ENCODE measurements at regions not wholly inside any gene's neighbourhood (a gene's known extent, or its start where the extent isn't known, plus 50 kb on each side); places are given as distances from the start of the nearest gene placed in this dataset.
"Not testable (repeated sequence)": the region's sequence is repeated elsewhere in the genome, so short reads cannot be mapped to it uniquely, and the experiment has no call there.

GRCh38 chr7:67359900-67360299 lies 363.3 kb downstream of the TYW1 start:
- H3K36me3 ChIP-seq (ENCODE audit: control insufficient read depth in 1 of 2, insufficient read depth in 2 of 2, low read length in 2 of 2), result peaks cover 0 to 5% of the 10 kb centered on the region in 2 donors
- H3K27ac ChIP-seq (ENCODE audit: low read length), result no peak overlapping the region
- H3K4me1 ChIP-seq (ENCODE audit: control insufficient read depth in 1 of 2, insufficient read depth in 2 of 2, low read length in 2 of 2), result no peaks in the 10 kb centered on the region
- H3K4me3 ChIP-seq (ENCODE audit: low read depth in 1 of 2, low read length in 2 of 2), result no peak overlapping the region
- peaks cover 7 to 20% of the 10 kb centered on the region in 2 donors for H3K9me3 ChIP-seq (ENCODE audit: control insufficient read depth in 1 of 2, low read length in 2 of 2)
- H3K27me3 ChIP-seq (ENCODE audit: low read depth, low read length), result no peaks in the 10 kb centered on the region

- Histone ChIP-seq H3K27me3 (ENCODE audit: low read depth, low read length) (no peaks in the 10 kb centered on the region), H3K9me3 (ENCODE audit: control insufficient read depth in 1 of 2, low read length in 2 of 2) (peaks cover 7 to 20% of the 10 kb centered on the region in 2 donors), H3K4me3 (ENCODE audit: low read depth in 1 of 2, low read length in 2 of 2) (no peak overlapping the region), H3K4me1 (ENCODE audit: control insufficient read depth in 1 of 2, insufficient read depth in 2 of 2, low read length in 2 of 2) (no peaks in the 10 kb centered on the region), H3K27ac (ENCODE audit: low read length) (no peak overlapping the region), H3K36me3 (ENCODE audit: control insufficient read depth in 1 of 2, insufficient read depth in 2 of 2, low read length in 2 of 2) (peaks cover 0 to 5% of the 10 kb centered on the region in 2 donors)
Observed at GRCh38 chr7:67361150-67361549, 364.5 kb downstream of the TYW1 start.

- peaks cover 0 to 4% of the 10 kb centered on the region in 2 donors for H3K9me3 ChIP-seq (ENCODE audit: control insufficient read depth in 1 of 2, low read length in 2 of 2)
- no peaks in the 10 kb centered on the region for H3K36me3 ChIP-seq (ENCODE audit: control insufficient read depth in 1 of 2, insufficient read depth in 2 of 2, low read length in 2 of 2)
- H3K4me3 ChIP-seq (ENCODE audit: low read depth in 1 of 2, low read length in 2 of 2), result peak overlapping the region in 1 of 2 donors; percentile 11
- no peak overlapping the region for H3K27ac ChIP-seq (ENCODE audit: low read length)
- H3K4me1 ChIP-seq (ENCODE audit: control insufficient read depth in 1 of 2, insufficient read depth in 2 of 2, low read length in 2 of 2), result no peaks in the 10 kb centered on the region
- no peaks in the 10 kb centered on the region for H3K27me3 ChIP-seq (ENCODE audit: low read depth, low read length)
Observed at GRCh38 chr7:67364441-67365017, 367.9 kb downstream of the TYW1 start.

GRCh38 chr7:67371429-67372305 lies 375.0 kb downstream of the TYW1 start:
- peaks cover 0 to 8% of the 10 kb centered on the region in 2 donors for H3K9me3 ChIP-seq (ENCODE audit: control insufficient read depth in 1 of 2, low read length in 2 of 2)
- no peaks in the 10 kb centered on the region for H3K4me1 ChIP-seq (ENCODE audit: control insufficient read depth in 1 of 2, insufficient read depth in 2 of 2, low read length in 2 of 2)
- H3K4me3 ChIP-seq (ENCODE audit: low read depth in 1 of 2, low read length in 2 of 2), result no peak overlapping the region

GRCh38 chr7:67373389-67373788 lies 376.8 kb downstream of the TYW1 start:
- H3K9me3 ChIP-seq (ENCODE audit: control insufficient read depth in 1 of 2, low read length in 2 of 2); H3K36me3 ChIP-seq (ENCODE audit: control insufficient read depth in 1 of 2, insufficient read depth in 2 of 2, low read length in 2 of 2); H3K4me1 ChIP-seq (ENCODE audit: control insufficient read depth in 1 of 2, insufficient read depth in 2 of 2, low read length in 2 of 2); H3K27me3 ChIP-seq (ENCODE audit: low read depth, low read length); H3K27ac ChIP-seq (ENCODE audit: low read length); H3K4me3 ChIP-seq (ENCODE audit: low read depth in 1 of 2, low read length in 2 of 2): not testable (repeated sequence)

More at GRCh38 chr7:67371429-67372305, 375.0 kb downstream of the TYW1 start:
- no peak overlapping the region for H3K27ac ChIP-seq (ENCODE audit: low read length)
- no peaks in the 10 kb centered on the region for H3K36me3 ChIP-seq (ENCODE audit: control insufficient read depth in 1 of 2, insufficient read depth in 2 of 2, low read length in 2 of 2)
- no peaks in the 10 kb centered on the region for H3K27me3 ChIP-seq (ENCODE audit: low read depth, low read length)

GRCh38 chr7:67375427-67375826 lies 378.8 kb downstream of the TYW1 start:
- H3K27me3 ChIP-seq (ENCODE audit: low read depth, low read length), result no peaks in the 10 kb centered on the region
- no peak overlapping the region for H3K27ac ChIP-seq (ENCODE audit: low read length)
- peaks cover 0 to 4% of the 10 kb centered on the region in 2 donors for H3K9me3 ChIP-seq (ENCODE audit: control insufficient read depth in 1 of 2, low read length in 2 of 2)
- peaks cover 0 to 7% of the 10 kb centered on the region in 2 donors for H3K4me1 ChIP-seq (ENCODE audit: control insufficient read depth in 1 of 2, insufficient read depth in 2 of 2, low read length in 2 of 2)
- no peak overlapping the region for H3K4me3 ChIP-seq (ENCODE audit: low read depth in 1 of 2, low read length in 2 of 2)
- H3K36me3 ChIP-seq (ENCODE audit: control insufficient read depth in 1 of 2, insufficient read depth in 2 of 2, low read length in 2 of 2), result no peaks in the 10 kb centered on the region

- Histone ChIP-seq H3K27ac (ENCODE audit: low read length) (no peak overlapping the region), H3K4me1 (ENCODE audit: control insufficient read depth in 1 of 2, insufficient read depth in 2 of 2, low read length in 2 of 2) (peaks cover 0 to 7% of the 10 kb centered on the region in 2 donors), H3K4me3 (ENCODE audit: low read depth in 1 of 2, low read length in 2 of 2) (no peak overlapping the region), H3K27me3 (ENCODE audit: low read depth, low read length) (no peaks in the 10 kb centered on the region), H3K36me3 (ENCODE audit: control insufficient read depth in 1 of 2, insufficient read depth in 2 of 2, low read length in 2 of 2) (no peaks in the 10 kb centered on the region), H3K9me3 (ENCODE audit: control insufficient read depth in 1 of 2, low read length in 2 of 2) (peaks cover 0 to 4% of the 10 kb centered on the region in 2 donors)
Observed at GRCh38 chr7:67377939-67378862, 381.6 kb downstream of the TYW1 start.

GRCh38 chr7:67380326-67380725 lies 383.7 kb downstream of the TYW1 start:
- Histone ChIP-seq H3K4me3 (ENCODE audit: low read depth in 1 of 2, low read length in 2 of 2) (no peak overlapping the region), H3K9me3 (ENCODE audit: control insufficient read depth in 1 of 2, low read length in 2 of 2) (peaks cover 0 to 2% of the 10 kb centered on the region in 2 donors)

GRCh38 chr7:67380858-67381257 lies 384.2 kb downstream of the TYW1 start:
- H3K4me3 ChIP-seq (ENCODE audit: low read depth in 1 of 2, low read length in 2 of 2), result no peak overlapping the region
- no peak overlapping the region for H3K27ac ChIP-seq (ENCODE audit: low read length)
- H3K9me3 ChIP-seq (ENCODE audit: control insufficient read depth in 1 of 2, low read length in 2 of 2), result no peaks in the 10 kb centered on the region
- H3K27me3 ChIP-seq (ENCODE audit: low read depth, low read length), result no peaks in the 10 kb centered on the region
- H3K4me1 ChIP-seq (ENCODE audit: control insufficient read depth in 1 of 2, insufficient read depth in 2 of 2, low read length in 2 of 2), result peaks cover 0 to 7% of the 10 kb centered on the region in 2 donors
- H3K36me3 ChIP-seq (ENCODE audit: control insufficient read depth in 1 of 2, insufficient read depth in 2 of 2, low read length in 2 of 2), result no peaks in the 10 kb centered on the region

More at GRCh38 chr7:67380326-67380725, 383.7 kb downstream of the TYW1 start:
- H3K27me3 ChIP-seq (ENCODE audit: low read depth, low read length), result no peaks in the 10 kb centered on the region
- peaks cover 0 to 7% of the 10 kb centered on the region in 2 donors for H3K4me1 ChIP-seq (ENCODE audit: control insufficient read depth in 1 of 2, insufficient read depth in 2 of 2, low read length in 2 of 2)
- H3K36me3 ChIP-seq (ENCODE audit: control insufficient read depth in 1 of 2, insufficient read depth in 2 of 2, low read length in 2 of 2), result no peaks in the 10 kb centered on the region
- no peak overlapping the region for H3K27ac ChIP-seq (ENCODE audit: low read length)

GRCh38 chr7:67387851-67388250 lies 391.2 kb downstream of the TYW1 start:
- Histone ChIP-seq H3K27me3 (ENCODE audit: low read depth, low read length) (no peaks in the 10 kb centered on the region), H3K4me3 (ENCODE audit: low read depth in 1 of 2, low read length in 2 of 2) (no peak overlapping the region), H3K36me3 (ENCODE audit: control insufficient read depth in 1 of 2, insufficient read depth in 2 of 2, low read length in 2 of 2) (no peaks in the 10 kb centered on the region), H3K27ac (ENCODE audit: low read length) (no peak overlapping the region), H3K4me1 (ENCODE audit: control insufficient read depth in 1 of 2, insufficient read depth in 2 of 2, low read length in 2 of 2) (no peaks in the 10 kb centered on the region), H3K9me3 (ENCODE audit: control insufficient read depth in 1 of 2, low read length in 2 of 2) (no peaks in the 10 kb centered on the region)

GRCh38 chr7:67391168-67391567 lies 394.5 kb downstream of the TYW1 start:
- Histone ChIP-seq H3K4me1 (ENCODE audit: control insufficient read depth in 1 of 2, insufficient read depth in 2 of 2, low read length in 2 of 2) (no peaks in the 10 kb centered on the region), H3K4me3 (ENCODE audit: low read depth in 1 of 2, low read length in 2 of 2) (no peak overlapping the region), H3K27ac (ENCODE audit: low read length) (no peak overlapping the region)

More at GRCh38 chr7:67391168-67391567, 394.5 kb downstream of the TYW1 start:
- no peaks in the 10 kb centered on the region for H3K27me3 ChIP-seq (ENCODE audit: low read depth, low read length)
- no peaks in the 10 kb centered on the region for H3K9me3 ChIP-seq (ENCODE audit: control insufficient read depth in 1 of 2, low read length in 2 of 2)
- no peaks in the 10 kb centered on the region for H3K36me3 ChIP-seq (ENCODE audit: control insufficient read depth in 1 of 2, insufficient read depth in 2 of 2, low read length in 2 of 2)

Data from muscle layer of duodenum (tissue), 2 donors.